GM19463 (cell line): ENCODE measurements at regions not wholly inside any gene's neighbourhood (a gene's known extent, or its start where the extent isn't known, plus 50 kb on each side); places are given as distances from the start of the nearest gene placed in this dataset.
A peak's percentile ranks its signal among the peaks of the same experiment; 100 is the strongest.

ENCODE experiments used
- ATAC-seq: cut with Tn5 transposase; IDR thresholded peaks from one replicate; pipeline ENCODE4 v1.9.1; 2021; ENCODE audit warnings: mild to moderate bottlenecking, moderate library complexity; ENCODE audit not compliant: unreplicated experiment

GRCh38 chr9:23412046-23412445, 414.0 kb downstream of the ELAVL2 start:
- ATAC-seq, result no peak

- no peak for ATAC-seq
Measured at GRCh38 chr9:23412458-23412857, 413.6 kb downstream of the ELAVL2 start.

DNA sequence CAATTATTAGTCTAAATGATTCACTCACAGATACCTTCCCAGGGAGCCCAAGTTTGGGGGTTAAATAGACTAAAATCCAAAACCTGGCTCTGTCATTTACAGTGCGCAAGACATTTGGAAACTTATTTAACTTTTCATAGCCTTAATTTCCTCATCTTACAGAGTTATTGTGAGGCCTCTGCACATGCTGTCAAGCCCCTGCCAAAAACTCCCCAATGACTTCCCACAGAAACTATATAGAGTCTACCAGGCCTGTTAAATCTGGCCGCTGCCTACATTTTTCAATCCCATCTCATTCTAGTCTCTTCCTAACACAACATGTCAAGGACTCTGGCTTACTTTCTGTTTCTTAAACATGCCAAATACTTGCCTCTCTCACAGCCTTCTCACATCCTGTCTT, 412.5 kb downstream of the ELAVL2 start:
- no peak for ATAC-seq

GRCh38 chr9:23423999-23424398, 402.0 kb downstream of the ELAVL2 start:
- ATAC-seq, result no peak

DNA sequence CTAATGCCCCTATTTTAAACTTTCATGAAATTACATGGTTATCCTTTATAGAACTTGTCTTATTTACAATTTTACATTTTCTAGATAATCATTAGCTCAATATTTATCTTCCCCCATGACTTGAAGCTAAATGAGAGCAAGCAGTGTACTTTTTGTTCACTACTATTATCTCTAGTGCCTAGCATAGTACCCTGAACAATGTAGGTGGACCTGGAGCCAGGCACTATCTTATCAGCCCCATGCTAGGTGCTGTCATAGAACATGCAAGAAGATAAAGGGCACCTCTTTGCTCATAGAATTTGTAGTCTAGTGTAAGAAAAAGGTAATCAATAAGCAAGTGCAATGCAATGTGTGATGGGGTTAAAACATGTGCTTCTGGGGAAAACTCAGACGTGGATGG, 399.9 kb downstream of the ELAVL2 start:
- no peak for ATAC-seq

DNA sequence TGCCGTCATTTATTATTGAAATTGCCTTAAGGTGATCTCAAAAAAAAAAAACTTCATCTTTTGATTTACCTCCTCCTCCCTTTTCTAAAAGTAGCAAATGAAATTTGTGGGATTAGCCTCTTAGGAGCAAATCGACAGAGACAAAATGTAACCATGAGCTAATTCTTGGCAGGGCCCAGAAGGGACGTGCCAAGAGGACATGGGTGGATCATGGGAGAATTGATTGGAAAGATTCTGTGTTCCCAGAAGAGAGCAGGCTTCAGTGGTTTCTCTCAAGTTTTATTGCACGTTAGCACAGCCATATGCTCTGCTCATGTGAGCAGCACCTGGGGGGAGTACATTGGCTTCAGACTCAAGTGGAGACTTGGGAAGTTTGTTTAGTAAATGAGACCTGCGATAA, 394.6 kb downstream of the ELAVL2 start:
- ATAC-seq, result no peak

DNA sequence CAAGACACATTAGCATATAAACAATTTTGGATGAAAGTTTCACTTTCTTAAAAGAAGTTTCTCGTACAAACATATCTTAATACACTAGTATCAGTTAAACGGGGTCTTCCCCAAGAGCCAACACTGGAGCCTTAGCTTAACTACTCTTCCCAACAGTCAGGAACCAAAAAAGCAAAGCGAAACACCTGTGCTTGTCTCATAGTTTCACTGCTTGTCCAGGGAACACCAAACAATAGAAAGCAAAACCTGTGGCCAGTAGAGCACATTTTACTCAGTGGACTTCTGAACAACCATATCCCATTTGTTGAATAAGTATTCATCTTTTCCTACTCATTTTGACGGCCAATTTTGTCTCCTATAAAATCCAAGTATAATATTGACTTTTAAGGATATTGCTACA, 391.4 kb downstream of the ELAVL2 start:
- ATAC-seq, result no peak

DNA sequence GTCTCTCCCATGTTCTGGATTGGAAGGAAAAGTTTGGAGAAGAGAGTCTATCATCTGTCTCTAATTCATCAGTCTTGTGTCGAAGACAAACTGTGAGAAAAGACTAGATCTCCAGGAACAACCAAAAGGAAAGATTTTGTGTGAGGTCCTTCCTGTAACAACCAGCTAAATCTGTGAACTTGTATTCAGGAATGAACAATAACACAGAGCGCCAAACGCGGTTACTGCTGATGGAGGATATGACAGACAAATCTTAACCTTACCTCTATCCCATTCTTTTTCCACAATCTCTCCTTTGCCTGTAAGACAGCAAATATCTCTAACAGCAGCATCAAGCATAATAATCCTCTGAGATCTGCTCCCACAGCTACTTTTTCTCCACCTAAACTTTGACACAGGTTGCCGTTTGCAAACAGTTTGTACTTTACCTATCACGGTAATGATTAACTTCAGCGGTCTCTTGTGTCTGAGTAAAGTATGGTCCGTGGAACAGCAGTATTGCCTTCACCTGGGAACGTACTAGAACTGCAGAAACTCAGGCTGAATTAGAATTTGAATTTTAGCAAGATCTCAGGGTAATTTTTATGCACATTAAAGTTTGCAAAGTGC, 387.6 kb downstream of the ELAVL2 start:
- no peak for ATAC-seq

DNA sequence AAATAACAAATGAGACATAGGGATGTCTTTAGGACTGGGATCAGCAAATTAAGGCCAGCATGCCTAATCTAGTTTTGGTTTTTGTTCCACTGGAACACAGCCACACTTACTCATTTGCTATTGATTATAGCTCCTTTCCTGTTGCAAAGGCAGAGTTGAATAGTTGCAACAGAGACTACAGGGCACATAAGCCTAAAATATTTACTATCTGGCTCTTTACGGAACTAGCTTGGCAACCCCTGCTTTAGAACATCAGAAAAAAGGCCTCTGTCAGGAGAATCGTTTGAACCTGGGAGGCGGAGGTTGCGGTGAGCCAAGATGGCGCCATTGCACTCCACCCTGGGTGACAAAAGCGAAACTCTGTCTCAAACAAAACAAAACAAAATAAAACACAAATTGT, 384.8 kb downstream of the ELAVL2 start:
- no peak for ATAC-seq

GRCh38 chr9:23444658-23445057, 381.4 kb downstream of the ELAVL2 start:
- ATAC-seq, result no peak

GRCh38 chr9:23447166-23447565, 378.9 kb downstream of the ELAVL2 start:
- ATAC-seq, result no peak

- no peak for ATAC-seq
Measured at GRCh38 chr9:23447944-23448343, 378.1 kb downstream of the ELAVL2 start.

- no peak for ATAC-seq
Measured at GRCh38 chr9:23451802-23452418, 374.1 kb downstream of the ELAVL2 start.

- ATAC-seq, result no peak
Measured at GRCh38 chr9:23464275-23464674, 361.8 kb downstream of the ELAVL2 start.

DNA sequence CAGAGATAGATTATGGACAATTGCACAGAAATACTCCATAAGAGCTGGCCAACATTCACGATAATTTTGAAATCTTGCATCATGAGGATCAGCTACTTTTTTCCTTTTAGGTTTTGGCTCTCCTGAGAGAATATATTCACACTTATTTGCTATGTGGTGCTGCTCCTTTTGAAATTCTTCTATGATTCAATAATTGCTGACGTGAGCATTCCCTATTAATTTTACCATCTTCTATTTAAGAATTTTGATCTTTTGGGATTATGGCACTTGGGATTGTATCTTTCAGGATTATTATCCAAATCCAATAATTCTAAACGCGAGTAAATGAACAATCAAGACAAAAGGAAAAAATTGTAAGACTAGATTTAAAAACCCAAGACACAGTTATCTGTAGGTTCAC, 358.8 kb downstream of the ELAVL2 start:
- ATAC-seq, result no peak

- no peak for ATAC-seq
Measured at GRCh38 chr9:23477908-23478307, 348.1 kb downstream of the ELAVL2 start.

- ATAC-seq, result no peak
Measured at GRCh38 chr9:23483566-23483965, 342.5 kb downstream of the ELAVL2 start.

DNA sequence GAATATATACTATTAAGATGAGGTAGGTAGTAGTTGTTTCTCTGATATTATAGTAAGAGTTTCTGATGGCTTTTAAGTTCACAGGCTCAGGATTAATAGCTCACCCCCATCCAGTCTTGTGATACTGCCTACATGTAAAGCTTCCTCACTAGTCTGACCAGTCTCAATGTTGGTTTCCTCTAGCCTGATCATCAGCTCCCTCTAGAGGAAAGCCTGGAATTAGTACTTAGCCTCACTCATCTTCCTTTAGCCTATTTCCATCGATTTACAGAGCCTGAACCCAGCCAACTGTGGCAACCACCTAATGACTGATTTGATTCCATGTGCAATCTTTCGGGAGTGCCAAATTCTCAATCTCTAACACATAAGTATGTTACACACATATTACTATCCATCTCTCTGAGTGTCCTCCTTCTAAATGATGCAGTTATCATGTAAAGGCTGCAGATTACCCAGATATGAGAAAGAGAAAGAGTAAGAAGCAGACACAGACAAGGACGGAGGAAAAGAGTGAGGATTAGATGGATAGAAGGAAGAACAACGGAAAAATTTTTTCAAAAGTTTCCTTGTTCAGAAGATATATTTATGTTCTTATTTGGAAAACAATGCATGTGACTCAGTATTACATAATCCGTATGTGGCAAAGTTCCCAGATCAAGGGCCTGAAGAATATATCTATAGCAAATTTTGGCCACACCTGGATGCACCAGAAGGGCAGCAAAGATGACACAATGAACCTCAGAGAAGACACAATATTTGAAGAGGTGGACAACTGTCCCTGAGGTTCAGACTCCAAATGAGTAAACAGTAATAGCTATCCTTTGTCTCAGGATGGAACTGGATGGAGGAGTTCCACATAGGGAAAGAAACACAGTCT, 333.7 kb downstream of the ELAVL2 start:
- ATAC-seq, result peak; percentile 61

GRCh38 chr9:23493219-23493618, 332.8 kb downstream of the ELAVL2 start:
- no peak for ATAC-seq

- ATAC-seq, result no peak
Measured at GRCh38 chr9:23496489-23497136, 329.4 kb downstream of the ELAVL2 start.

GRCh38 chr9:23497137-23497504, 328.9 kb downstream of the ELAVL2 start:
- no peak for ATAC-seq

DNA sequence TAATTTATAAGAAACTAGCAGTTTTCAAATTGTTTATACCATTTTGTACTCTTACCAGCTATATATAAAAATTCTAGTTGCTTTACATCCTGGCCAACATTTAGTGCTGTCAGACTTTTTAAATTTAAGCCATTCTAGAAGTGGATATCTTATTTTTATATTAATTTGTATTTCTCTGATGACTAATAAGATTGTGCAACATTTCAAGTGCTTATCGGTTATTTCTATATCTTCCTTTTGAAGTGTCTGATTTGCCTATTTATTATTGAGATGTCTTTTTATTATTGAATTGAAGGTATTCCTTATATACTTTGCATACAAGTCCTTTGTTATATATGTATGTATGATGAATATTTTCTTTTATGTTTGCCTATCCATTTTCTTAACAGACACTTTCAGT, 324.0 kb downstream of the ELAVL2 start:
- ATAC-seq, result no peak
